ENCODE measurements at regions not wholly inside any gene's neighbourhood (a gene's known extent, or its start where the extent isn't known, plus 50 kb on each side); places are given as distances from the start of the nearest gene placed in this dataset.
"Not testable (repeated sequence)": the region's sequence is repeated elsewhere in the genome, so short reads cannot be mapped to it uniquely, and the experiment has no call there.

GRCh38 chr2:77590298-77590917 lies 68.2 kb upstream of the LRRTM4 start:
- Histone ChIP-seq H3K27me3 (ENCODE audit: insufficient read depth, low read length, poor library complexity, severe bottlenecking) (no peaks in the 10 kb centered on the region), H3K79me2 (ENCODE audit: insufficient read depth, low read length) (no peaks in the 10 kb centered on the region), H3K9me3 (ENCODE audit: insufficient read depth, low read depth, low read length) (no peaks in the 10 kb centered on the region), H3K9me2 (replicated peaks; ENCODE audit: low read depth, low read length) (no peaks in the 10 kb centered on the region), H3K36me3 (ENCODE audit: insufficient read depth, low read length) (no peaks in the 10 kb centered on the region), H3K4me3 (ENCODE audit: low read length, poor library complexity, severe bottlenecking) (no peak overlapping the region), H3F3A (ENCODE audit: low read depth) (no peaks in the 10 kb centered on the region), H2AFZ (ENCODE audit: low read length) (no peak overlapping the region), H3K4me1 (ENCODE audit: insufficient read depth, low read length, poor library complexity, severe bottlenecking) (no peaks in the 10 kb centered on the region), H3K9ac (ENCODE audit: low read depth, low read length, poor library complexity, severe bottlenecking) (no peak overlapping the region), H4K20me1 (ENCODE audit: insufficient read depth, low read length, poor library complexity, severe bottlenecking) (no peaks in the 10 kb centered on the region), H3K4me2 (ENCODE audit: low read depth, low read length, poor library complexity, severe bottlenecking) (no peak overlapping the region)
- TF ChIP-seq CTCF (conservative IDR thresholded peaks at IDR 0.05; ENCODE audit: low read length) (no peak), EZH2phosphoT487 (IDR thresholded peaks at IDR 0.05; ENCODE audit: borderline replicate concordance) (no peak)

GRCh38 chr2:77592955-77593354 lies 70.8 kb upstream of the LRRTM4 start:
- not testable (repeated sequence) for H2AFZ ChIP-seq (ENCODE audit: low read length); H3K9ac ChIP-seq (ENCODE audit: low read depth, low read length, poor library complexity, severe bottlenecking); H3K27me3 ChIP-seq (ENCODE audit: insufficient read depth, low read length, poor library complexity, severe bottlenecking); H3F3A ChIP-seq (ENCODE audit: low read depth); H3K36me3 ChIP-seq (ENCODE audit: insufficient read depth, low read length); H3K4me1 ChIP-seq (ENCODE audit: insufficient read depth, low read length, poor library complexity, severe bottlenecking); H4K20me1 ChIP-seq (ENCODE audit: insufficient read depth, low read length, poor library complexity, severe bottlenecking); H3K79me2 ChIP-seq (ENCODE audit: insufficient read depth, low read length); H3K4me3 ChIP-seq (ENCODE audit: low read length, poor library complexity, severe bottlenecking); H3K9me2 ChIP-seq (replicated peaks; ENCODE audit: low read depth, low read length); H3K9me3 ChIP-seq (ENCODE audit: insufficient read depth, low read depth, low read length); H3K4me2 ChIP-seq (ENCODE audit: low read depth, low read length, poor library complexity, severe bottlenecking)

GRCh38 chr2:77602771-77603170 lies 80.6 kb upstream of the LRRTM4 start:
- no peak for TF ChIP-seq EZH2phosphoT487 (IDR thresholded peaks at IDR 0.05; ENCODE audit: borderline replicate concordance)
- TF ChIP-seq CTCF (conservative IDR thresholded peaks at IDR 0.05; ENCODE audit: low read length): no peak
- no peak overlapping the region for H3K9ac ChIP-seq (ENCODE audit: low read depth, low read length, poor library complexity, severe bottlenecking)

More at GRCh38 chr2:77602771-77603170, 80.6 kb upstream of the LRRTM4 start:
- no peaks in the 10 kb centered on the region for H3K79me2 ChIP-seq (ENCODE audit: insufficient read depth, low read length)
- no peaks in the 10 kb centered on the region for H3K9me3 ChIP-seq (ENCODE audit: insufficient read depth, low read depth, low read length)
- no peaks in the 10 kb centered on the region for H4K20me1 ChIP-seq (ENCODE audit: insufficient read depth, low read length, poor library complexity, severe bottlenecking)
- no peaks in the 10 kb centered on the region for H3K4me1 ChIP-seq (ENCODE audit: insufficient read depth, low read length, poor library complexity, severe bottlenecking)
- no peak overlapping the region for H3K4me3 ChIP-seq (ENCODE audit: low read length, poor library complexity, severe bottlenecking)
- H2AFZ ChIP-seq (ENCODE audit: low read length): no peak overlapping the region
- no peaks in the 10 kb centered on the region for H3F3A ChIP-seq (ENCODE audit: low read depth)
- no peaks in the 10 kb centered on the region for H3K27me3 ChIP-seq (ENCODE audit: insufficient read depth, low read length, poor library complexity, severe bottlenecking)
- H3K36me3 ChIP-seq (ENCODE audit: insufficient read depth, low read length): no peaks in the 10 kb centered on the region
- no peaks in the 10 kb centered on the region for H3K9me2 ChIP-seq (replicated peaks; ENCODE audit: low read depth, low read length)
- no peak overlapping the region for H3K4me2 ChIP-seq (ENCODE audit: low read depth, low read length, poor library complexity, severe bottlenecking)

Data from Loucy (cell line).